Embryonic facial prominence (tissue), 1 donor: ENCODE measurements at regions not wholly inside any gene's neighbourhood (a gene's known extent, or its start where the extent isn't known, plus 50 kb on each side); places are given as distances from the start of the nearest gene placed in this dataset.
"Not testable (repeated sequence)": the region's sequence is repeated elsewhere in the genome, so short reads cannot be mapped to it uniquely, and the experiment has no call there.

Source experiments
- DNase-seq: peaks from one replicate; pipeline ENCODE4 v3.0.0-alpha.2; 2016; ENCODE audit errors: extremely low spot score

DNA sequence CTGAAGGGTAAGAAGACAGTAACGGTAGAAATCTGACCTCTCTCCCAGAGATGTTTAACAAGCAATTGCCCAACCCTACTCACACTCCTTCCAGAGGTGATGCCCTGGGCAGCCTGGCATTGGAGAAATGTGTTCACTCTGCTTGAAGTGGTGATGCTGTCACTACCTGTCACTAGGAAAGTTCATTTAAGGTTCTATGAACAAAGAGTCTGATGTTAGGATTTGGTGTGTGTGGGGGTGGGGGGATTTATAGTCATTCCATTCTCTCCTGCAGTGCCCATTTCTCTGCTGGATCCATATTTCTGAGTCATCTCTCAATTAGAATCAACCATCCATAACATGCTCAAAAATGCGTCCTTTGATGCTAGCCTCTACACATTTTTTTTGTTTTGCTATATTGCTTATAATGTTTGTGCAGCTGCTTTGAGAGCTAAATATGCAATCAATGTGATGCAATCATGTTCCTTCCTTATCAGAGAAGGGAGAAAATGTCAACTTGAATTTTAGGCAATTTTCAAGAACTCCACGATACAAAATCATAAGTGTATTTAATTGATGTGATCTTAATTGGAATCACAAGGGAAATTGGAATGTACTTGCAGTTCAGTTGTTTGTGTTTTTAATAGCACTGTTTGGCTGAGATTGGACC, 173.9 kb downstream of the DUSP10 start:
- no peak for DNase-seq

DNA sequence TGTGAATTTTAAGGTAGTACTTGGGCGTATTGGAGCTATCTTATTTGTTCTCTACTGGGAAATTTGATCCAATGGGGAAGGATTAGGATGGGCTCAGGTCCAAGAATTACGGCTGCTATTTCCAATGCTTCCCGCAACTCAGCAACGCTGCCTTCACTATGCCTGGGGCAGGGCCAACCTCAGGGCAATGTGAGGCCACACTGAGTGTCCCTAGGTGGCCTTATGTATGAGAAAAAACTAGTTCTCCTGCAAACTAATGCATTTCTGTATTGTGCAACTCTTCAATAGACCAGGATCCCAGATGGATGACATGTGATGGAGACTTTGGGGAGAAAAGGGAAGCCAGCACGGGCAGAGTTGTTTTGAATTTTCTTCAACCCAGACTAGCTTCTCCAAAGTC, 168.1 kb downstream of the DUSP10 start:
- no peak for DNase-seq

DNA sequence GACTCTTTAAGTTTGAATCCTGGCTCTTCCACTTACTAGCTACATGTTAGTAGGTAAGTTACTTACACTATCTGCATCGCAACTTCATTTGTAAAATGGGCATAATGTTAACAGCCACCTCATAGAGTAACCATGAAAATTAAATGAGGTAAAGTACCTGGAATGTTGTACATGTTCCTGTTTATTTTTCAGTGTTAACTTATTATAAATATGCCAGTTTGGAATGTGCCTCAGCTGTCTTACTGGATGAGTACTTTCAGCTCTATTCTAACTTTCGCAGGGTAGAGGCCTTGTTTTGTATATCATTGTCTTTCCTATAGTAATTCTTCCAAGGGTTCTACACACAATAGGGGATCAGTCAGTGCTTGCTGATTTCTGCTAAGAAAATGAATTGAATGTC, 167.4 kb downstream of the DUSP10 start:
- DNase-seq = no peak

DNA sequence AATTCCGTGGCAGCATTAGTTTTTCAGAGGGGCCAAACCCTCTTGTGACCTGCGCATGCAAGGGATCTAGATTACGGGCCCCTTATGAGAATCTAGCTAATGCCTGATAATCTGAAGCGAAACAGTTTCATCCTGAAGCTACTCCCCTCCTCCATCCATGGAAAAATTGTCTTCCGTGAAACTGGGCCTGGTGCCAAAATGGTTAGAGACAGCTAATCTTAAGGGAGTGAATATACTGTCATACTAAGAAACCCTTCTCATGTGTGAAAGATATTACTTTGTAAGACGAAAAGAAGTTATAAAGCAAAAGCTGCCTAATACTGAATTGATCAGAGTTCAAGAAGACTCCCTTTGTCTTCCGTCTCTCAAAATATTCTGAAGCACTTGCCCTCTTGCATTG, 166.3 kb downstream of the DUSP10 start:
- DNase-seq = no peak

DNA sequence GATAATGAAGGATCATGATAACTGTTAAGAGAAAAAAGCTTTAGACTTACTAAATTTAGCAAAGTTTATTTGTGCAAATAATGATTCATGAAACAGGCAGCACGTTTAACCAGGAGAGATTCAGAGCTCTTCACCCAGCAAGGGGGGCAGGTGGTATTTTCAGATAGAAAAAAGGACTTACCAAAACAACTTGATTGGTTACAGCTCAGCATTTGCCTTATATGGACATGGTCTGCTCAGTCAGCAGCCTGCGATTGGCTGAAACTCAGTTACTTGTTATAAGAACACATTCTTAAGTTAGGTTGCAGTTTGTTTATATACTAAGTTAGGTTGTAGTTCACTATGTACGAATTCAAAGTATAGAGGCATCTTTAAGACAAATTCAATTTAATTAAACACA, 165.6 kb downstream of the DUSP10 start:
- DNase-seq = no peak

DNA sequence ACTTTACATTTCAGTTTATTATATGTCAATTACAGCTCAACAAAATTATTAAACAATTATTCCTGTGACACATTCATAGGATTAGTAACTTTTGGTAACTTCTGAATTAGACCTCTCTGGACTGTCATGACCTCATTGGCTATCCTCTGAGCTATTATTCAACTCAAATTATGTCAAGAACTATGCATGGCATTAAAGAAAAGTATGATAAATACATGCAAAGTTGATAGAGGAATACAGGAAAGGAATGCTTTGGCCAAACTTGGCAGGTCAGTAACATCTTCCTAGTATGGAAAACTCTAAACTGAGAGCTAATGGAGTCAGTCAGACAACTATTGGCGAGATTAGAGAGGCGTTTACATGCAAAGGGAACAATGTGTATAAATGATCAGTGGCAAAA, 158.4 kb downstream of the DUSP10 start:
- no peak for DNase-seq

DNA sequence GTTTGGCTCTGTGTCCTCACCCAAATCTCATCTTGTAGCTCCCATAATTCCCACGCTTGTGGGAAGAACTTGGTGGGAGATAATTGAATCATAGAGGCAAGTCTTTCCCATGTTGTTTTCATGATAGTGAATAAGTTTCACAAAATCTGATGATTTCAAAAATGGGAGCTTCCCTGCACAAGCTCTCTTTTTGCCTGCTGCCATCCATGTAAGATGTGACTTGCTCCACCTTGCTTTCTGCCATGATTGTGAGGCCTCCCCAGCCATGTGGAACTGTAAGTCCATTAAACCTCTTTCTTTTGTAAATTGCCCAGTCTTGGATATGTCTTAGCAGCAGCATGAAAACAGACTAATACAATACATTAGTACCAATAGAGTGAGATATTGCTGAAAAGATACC, 154.9 kb downstream of the DUSP10 start:
- not testable (repeated sequence) for DNase-seq

DNA sequence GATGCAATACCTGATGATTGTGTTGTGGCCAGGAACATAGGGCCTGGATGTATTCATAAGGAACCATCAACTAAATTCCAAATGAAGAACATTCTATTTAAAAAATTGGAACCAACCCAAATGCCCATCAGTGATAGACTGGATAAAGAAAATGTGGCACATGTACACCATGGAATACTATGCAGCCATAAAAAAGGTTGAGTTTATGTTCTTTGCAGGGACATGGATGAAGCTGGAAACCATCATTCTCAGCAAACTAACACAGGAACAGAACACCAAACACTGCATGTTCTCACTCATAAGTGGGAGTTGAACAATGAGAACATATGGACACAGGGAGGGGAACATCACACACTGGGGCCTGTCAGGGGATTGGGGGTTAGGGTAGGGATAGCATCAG, 150.6 kb downstream of the DUSP10 start:
- DNase-seq = not testable (repeated sequence)

DNA sequence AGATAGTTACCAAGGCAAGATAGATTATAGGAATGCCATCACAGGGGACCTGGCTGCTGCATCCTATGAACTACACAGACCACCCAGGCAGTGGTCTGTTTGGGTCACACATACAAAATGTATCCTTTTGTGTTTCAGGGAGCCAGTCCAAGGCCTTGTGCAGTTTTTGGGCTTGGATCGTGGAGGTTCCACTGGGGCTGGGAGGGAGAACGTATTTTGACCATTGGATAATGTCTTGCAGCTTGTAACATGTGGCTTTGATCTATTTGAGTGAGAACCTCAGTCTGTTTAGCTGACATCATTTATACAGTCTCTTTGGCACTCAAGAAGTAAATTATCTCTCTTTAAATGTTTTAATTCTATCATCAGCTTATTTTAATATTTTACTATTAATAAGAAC, 147.3 kb downstream of the DUSP10 start:
- no peak for DNase-seq

DNA sequence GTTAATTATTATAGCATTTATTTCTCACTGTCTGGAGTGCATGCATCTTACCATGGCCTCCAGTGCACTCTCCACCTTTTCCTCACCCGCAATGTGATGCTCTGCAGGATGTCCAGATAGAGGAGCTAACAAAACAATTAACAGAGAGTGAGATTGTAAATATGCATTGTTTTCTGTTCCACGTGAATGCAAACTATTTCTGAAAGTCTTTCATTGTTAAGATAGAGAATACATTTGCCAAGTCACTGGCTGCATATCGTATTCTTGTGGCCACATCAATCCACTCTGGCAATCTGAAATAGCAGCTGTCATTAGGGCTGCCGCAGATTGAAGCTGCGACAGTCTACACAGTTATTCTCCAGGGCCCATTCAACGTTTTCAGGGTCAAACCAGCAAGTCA, 143.8 kb downstream of the DUSP10 start:
- no peak for DNase-seq

DNA sequence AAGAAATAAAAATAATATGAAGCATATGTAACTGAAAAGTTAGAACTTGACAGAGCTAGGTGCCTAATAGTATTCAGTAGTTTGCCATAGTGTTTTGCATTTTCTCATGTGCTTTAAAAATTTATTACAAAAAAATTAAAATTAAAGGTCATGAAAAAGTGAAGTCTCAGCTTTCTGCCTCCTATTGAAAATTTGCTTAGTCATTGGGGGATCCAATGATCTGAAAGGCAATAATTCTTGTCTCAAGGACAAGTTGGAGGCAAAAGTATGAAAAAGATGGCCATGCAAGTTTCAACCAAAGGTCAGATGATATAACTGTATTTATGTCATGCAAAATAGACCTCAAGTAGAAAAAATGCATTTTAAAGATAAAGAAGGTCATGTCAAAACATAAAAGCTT, 140.7 kb downstream of the DUSP10 start:
- DNase-seq = no peak

DNA sequence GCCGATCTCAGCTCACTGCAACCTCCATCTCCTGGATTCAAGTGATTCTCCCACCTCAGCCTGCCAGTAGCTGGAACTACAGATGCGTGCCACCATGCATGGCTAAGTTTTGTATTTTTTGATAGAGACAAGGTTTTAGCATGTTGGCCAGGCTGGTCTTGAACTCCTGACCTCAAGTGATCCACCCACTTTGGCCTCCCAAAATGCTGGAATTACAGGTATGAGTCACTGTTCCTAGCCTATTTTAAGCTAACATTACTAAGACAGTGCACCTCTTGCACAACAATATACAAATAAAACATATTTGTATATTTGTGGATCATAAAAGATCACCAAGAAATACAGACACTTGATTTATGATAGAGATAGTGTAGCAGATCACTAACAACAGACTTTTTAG, 139.1 kb downstream of the DUSP10 start:
- no peak for DNase-seq

DNA sequence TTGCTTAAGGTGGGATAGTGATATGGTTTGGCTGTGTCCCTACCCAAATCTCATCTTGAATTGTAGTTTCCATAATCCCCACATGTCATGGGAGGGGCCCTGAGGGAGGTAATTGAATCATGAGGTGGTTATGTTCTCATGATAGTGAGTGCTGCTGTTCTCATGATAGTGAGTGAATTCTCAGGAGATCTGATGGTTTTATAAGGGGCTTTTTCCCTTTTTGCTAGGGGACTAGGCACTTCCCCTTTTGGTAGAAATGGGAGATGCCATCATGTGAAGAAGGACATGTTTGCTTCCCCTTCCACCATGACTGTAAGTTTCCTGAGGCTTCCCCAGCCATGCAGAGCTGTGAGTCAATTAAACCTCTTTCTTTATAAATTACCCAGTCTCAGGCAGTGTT, 137.5 kb downstream of the DUSP10 start:
- not testable (repeated sequence) for DNase-seq

DNA sequence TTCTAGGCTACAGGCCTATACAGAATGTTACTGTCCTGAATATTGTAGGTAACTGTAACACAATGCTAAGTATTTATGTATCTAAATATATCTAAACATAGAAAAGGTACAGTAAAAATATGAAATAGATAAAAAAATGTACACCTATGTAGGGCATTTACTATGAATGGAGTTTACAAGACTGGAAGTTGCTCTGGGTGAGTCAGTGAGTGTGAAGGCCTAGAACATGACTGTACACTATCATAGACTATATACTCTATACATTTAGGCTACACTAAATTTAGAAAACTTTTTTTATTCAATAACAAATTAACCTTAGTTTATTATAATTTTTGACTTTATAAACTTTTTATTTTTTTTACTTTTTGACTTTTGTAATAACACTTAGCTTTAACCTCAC, 136.9 kb downstream of the DUSP10 start:
- no peak for DNase-seq

DNA sequence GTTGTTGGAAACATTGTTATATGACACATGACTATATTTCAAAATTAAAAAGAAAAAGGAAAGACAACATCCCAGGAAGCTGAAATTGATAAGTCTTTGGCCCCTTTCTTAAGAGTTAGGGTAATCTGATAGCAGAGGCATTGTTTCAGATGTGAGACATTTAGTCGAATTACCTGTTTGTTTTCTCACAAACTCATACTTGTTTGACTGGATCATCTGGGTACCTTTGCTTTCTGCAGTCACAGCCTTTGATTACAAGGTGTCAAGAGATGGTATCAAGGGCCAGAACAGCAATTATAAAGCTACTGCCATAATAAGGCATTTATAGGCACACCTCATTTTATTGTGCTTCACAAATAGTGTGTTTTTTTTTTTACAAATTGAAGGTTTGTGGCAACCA, 136.3 kb downstream of the DUSP10 start:
- no peak for DNase-seq

DNA sequence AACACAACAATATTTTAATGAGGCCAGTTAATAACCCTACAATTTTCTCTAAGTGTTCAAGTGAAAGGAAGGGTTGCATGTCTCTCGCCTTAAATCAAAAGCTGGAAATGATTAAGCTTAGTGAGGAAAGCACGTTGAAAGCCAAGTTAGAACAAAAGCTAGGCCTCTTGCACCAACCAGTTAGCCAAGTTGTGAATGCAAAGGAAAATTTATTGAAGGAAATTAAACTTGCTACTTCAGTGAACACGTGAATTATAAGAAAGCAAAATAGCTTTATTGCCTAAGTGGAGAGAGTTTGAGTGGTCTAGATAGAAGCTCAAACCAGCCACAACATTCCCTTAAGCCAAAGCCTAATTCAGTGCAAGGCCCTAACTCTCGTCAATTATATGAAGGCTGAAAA, 135.6 kb downstream of the DUSP10 start:
- no peak for DNase-seq

DNA sequence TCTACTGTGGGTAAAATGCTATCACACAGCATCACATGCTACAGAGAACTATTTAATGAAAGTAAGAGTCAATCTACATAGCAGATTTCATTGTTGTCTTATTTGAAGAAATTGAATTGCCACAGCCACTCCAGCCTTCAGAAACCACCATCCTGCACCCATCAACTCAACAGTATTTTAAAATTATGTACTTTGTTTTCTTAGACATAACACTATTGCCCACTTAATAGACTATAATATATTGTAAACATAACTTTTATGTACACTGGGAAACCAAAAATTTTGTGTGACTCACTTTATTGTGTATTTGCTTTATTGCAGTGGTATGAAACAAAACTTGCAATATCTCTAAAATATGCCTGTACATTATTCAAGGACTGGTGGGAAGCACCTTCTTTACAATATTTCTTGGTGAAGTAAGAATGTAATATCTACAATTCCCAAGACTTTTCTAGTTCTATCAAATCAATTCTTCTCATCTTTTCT, 133.0 kb downstream of the DUSP10 start:
- no peak for DNase-seq

DNA sequence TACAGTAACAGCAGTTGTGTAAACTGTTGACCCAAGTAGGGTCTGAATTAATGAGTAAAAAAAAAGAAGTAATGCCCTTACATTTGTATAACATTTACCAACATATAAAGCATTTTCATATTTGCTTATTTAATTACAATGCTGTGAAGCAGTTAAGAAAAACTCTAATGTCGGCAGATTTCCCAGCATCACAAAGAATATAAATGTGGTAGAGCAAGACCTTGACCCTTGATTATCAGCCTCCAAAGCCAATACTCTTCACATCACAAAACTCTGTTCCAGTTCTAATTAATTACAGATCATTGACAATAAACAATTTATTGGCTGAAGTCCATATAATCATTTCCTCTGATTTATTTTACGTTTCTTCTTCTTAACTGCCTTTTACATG, 130.2 kb downstream of the DUSP10 start:
- no peak for DNase-seq

DNA sequence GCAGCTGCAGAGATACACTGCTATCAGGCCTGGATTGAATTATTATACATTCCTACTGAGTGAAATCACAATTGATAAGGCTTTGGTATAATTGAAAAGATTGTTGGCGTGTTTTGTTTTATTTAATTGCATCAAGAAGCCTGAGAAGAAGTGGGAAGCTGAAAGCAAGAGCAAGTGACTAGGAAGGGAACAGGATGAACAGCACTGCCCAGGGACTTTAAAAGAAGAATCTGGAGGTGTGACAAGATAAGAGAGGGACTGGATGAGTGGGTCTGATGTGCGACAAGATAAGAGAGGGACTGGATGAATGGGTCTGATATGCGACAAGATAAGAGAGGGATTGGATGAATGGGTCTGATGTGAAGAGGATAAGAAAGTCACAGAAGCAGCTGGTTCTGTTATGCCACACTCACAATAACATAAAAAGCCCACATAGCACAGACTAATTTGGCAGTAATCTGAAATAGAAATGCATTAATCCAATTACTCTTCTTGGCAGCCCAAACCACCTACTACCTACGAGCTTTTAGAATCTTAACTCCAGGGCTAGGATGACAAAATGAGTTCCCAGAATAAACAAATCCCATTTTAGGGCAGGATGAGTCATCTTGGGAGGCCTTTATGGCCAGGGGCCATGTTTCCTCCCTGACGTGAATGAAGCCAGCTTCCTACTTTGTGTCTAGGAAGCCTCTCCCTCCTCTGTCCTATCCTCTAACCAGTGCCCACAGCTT, 129.7 kb downstream of the DUSP10 start:
- DNase-seq = no peak

DNA sequence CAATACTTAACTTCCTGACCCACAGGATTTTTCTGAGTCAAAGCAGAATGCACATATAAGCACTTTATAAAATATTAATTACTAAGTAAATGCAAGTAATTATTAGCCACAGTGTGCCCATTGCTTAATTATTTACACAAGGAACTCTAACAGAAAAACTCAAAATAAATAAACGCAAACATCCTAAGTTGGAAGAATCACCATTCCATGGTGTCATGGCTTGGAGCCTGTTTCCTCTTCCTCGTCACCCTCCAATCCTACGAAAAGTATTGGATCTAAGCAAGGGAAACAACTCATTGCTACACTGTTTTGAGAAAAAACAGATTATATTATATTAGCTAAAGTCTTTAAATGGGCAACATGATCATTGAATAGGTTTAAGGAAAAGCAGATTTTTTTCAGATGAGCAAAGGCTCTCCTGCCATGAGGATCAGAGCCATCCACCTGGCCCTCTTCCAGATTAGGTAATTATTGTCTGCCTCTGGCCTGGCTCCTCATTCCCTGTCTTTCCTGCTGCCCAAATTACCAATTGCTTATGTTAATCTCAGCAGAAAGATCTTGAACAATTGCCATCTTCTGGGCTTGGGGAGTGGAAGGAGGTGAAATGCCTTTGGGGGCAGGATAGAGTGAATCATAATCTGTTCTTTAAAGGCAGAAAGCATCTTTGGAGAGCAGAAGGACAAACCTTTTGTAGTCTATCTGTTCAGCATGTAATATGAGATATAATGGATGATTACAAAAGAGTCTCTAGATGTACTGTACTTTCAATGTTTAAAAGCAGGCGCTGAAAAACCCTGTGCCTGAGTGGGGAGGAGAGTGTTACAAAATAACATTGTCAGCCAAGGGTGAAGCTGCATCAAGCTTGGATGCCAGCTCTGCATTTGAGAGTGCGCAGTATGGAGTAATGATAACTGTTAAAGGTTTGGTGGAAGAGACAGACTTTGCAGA, 121.2 kb downstream of the DUSP10 start:
- no peak for DNase-seq

DNA sequence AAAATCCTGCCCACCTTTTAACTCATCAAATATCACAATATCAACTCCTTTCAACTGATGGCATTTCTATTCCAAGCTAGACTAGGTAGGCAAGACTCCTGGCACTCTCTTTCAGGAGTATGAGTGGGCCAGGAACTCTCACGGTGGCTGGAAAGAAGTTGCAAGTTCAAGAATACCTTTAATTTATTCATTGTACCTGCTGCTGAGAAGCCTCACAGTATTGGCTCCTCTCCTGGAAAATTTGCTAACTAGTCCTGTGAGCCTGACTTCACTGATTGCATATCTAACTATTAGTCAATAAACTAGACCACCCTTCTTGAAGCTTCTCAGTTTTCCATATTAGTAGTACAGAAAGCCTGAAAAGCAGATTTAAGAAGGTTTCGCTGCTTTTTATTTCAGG, 120.2 kb downstream of the DUSP10 start:
- DNase-seq = no peak

DNA sequence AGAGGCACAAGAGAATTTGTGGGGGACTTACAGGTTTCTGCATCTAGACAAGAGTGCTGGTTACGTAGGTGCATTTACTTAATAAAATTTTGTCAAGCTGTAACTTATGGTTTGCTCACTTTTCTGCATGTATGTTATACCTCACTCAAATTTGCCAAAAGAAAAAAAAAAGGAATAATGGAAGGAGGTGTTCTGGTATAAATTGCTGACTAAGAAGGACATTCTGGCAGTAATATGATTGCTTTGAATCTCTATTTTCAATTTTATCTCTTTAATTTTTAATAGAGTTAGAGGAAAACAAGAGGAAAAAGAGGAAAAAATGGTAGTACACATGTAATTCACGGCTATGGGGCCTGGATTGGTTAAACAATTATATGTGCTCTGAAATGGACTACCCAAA, 119.5 kb downstream of the DUSP10 start:
- no peak for DNase-seq

DNA sequence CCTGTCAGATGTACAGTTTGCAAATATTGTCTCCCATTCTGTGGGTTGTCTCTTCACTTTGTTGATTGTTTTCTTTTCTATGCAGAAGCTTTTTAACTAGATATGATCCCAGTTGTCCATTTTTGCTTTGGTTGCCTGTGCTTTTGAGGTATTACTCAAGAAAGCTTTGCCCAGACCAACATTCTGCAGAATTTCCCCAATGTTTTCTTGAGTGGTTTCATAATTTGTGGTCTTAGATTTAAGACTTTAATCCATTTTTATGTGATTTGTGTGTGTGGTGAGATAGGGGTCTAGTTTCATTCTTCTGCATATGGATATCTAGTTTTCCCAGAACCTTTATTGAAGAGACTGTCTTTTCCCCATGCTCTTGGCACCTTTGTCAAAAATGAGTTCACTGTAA, 116.9 kb downstream of the DUSP10 start:
- no peak for DNase-seq
